Calu3 (cell line): ENCODE measurements at regions not wholly inside any gene's neighbourhood (a gene's known extent, or its start where the extent isn't known, plus 50 kb on each side); places are given as distances from the start of the nearest gene placed in this dataset.

ENCODE experiments used
- BruUV-seq: library from RNA; stranded (reverse); fragments of 400-500 nt; replicated peaks from 2 replicates; lab custom pipeline; 2021; lab: Mats Ljungman, UMichigan
- CTCF ChIA-PET: fragments of 300-600 bp; sonication (Branson Sonifier 250); formaldehyde crosslinking; loops from one replicate; lab custom pipeline; 2022; ENCODE audit warnings: antibody characterized with exemption; lab: Charles Lee
- DNase-seq: peaks from one replicate; pipeline ENCODE4 v3.0.0; 2022
- H3K27ac Mint-ChIP-seq: one replicate; pipeline ENCODE4 v1.8.0; 2022; ENCODE audit warnings: mixed read lengths; ENCODE audit not compliant: unreplicated experiment
- H3K27me3 Mint-ChIP-seq: one replicate; pipeline ENCODE4 v1.8.0; 2022; ENCODE audit warnings: mixed read lengths; ENCODE audit not compliant: unreplicated experiment
- H3K36me3 Mint-ChIP-seq: one replicate; pipeline ENCODE4 v1.8.0; 2022; ENCODE audit warnings: mild to moderate bottlenecking, moderate library complexity, mixed read lengths; ENCODE audit not compliant: insufficient read depth, unreplicated experiment
- H3K4me1 Mint-ChIP-seq: one replicate; pipeline ENCODE4 v1.8.0; 2022; ENCODE audit warnings: mild to moderate bottlenecking, low read depth, mixed read lengths; ENCODE audit not compliant: unreplicated experiment
- H3K4me3 Mint-ChIP-seq: one replicate; pipeline ENCODE4 v1.8.0; 2022; ENCODE audit warnings: mild to moderate bottlenecking, low read depth, moderate library complexity, mixed read lengths; ENCODE audit not compliant: unreplicated experiment
- H3K9me3 Mint-ChIP-seq: one replicate; pipeline ENCODE4 v1.8.0; 2022; ENCODE audit warnings: low read depth, mixed read lengths; ENCODE audit not compliant: unreplicated experiment
- intact Hi-C: fragments of 100-400 bp; cut with micrococcal nuclease; formaldehyde crosslinking; loops from one replicate; pipeline ENCODE4 v1.10.0; 2022; ENCODE audit not compliant: unreplicated experiment
- TF ChIP-seq, protein P1 (sequence below): fragments of 200-600 bp; IDR thresholded peaks from one replicate; pipeline ENCODE4 v1.8.0; 2022; ENCODE audit warnings: antibody characterized with exemption; ENCODE audit not compliant: unreplicated experiment

DNA sequence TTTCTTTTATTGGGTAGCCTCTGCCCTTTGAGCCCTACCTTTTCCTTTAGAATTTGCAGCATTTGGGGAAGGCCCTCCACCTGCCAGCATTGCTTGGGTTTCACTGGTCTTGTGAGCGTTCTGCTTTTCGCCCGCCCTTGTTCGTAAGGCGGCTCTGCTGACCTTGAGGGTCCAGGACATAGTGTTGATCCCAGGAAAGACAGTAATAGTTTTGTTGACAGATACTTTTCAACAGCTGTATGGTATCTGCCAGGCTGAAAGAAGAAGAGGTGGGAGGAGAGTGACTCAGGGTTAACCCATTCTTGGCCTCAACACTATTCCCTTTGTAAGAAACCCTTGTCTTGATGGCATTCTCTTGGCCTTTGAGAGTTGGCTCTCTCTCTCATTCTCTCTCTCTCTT lies 113.4 kb upstream of the SPAG17 start:
- peaks cover 7% of the 10 kb centered on the region for H3K9me3 Mint-ChIP-seq
- H3K4me1 Mint-ChIP-seq = no peaks in the 10 kb centered on the region
- TF ChIP-seq, protein P1, sequence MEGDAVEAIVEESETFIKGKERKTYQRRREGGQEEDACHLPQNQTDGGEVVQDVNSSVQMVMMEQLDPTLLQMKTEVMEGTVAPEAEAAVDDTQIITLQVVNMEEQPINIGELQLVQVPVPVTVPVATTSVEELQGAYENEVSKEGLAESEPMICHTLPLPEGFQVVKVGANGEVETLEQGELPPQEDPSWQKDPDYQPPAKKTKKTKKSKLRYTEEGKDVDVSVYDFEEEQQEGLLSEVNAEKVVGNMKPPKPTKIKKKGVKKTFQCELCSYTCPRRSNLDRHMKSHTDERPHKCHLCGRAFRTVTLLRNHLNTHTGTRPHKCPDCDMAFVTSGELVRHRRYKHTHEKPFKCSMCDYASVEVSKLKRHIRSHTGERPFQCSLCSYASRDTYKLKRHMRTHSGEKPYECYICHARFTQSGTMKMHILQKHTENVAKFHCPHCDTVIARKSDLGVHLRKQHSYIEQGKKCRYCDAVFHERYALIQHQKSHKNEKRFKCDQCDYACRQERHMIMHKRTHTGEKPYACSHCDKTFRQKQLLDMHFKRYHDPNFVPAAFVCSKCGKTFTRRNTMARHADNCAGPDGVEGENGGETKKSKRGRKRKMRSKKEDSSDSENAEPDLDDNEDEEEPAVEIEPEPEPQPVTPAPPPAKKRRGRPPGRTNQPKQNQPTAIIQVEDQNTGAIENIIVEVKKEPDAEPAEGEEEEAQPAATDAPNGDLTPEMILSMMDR = no peak
- no peaks in the 10 kb centered on the region for H3K36me3 Mint-ChIP-seq
- CTCF ChIA-PET = no interaction called here
- no peaks in the 10 kb centered on the region for H3K27me3 Mint-ChIP-seq
- no peak overlapping the region for H3K27ac Mint-ChIP-seq
- intact Hi-C loops = no loop called here
- BruUV-seq = no TSS peak
- no peak overlapping the region for H3K4me3 Mint-ChIP-seq
- no peak for DNase-seq

- CTCF ChIA-PET = no interaction called here
- H3K9me3 Mint-ChIP-seq = peaks cover 7% of the 10 kb centered on the region
- no peaks in the 10 kb centered on the region for H3K27me3 Mint-ChIP-seq
- BruUV-seq = no TSS peak
- no peak overlapping the region for H3K27ac Mint-ChIP-seq
- intact Hi-C loops = no loop called here
- no peak for DNase-seq
- H3K36me3 Mint-ChIP-seq = no peaks in the 10 kb centered on the region
- H3K4me3 Mint-ChIP-seq = no peak overlapping the region
- no peaks in the 10 kb centered on the region for H3K4me1 Mint-ChIP-seq
- TF ChIP-seq, protein P1 = no peak
These were observed 112.5 kb upstream of the SPAG17 start for GRCh38 chr1:118297521-118297920.

DNA sequence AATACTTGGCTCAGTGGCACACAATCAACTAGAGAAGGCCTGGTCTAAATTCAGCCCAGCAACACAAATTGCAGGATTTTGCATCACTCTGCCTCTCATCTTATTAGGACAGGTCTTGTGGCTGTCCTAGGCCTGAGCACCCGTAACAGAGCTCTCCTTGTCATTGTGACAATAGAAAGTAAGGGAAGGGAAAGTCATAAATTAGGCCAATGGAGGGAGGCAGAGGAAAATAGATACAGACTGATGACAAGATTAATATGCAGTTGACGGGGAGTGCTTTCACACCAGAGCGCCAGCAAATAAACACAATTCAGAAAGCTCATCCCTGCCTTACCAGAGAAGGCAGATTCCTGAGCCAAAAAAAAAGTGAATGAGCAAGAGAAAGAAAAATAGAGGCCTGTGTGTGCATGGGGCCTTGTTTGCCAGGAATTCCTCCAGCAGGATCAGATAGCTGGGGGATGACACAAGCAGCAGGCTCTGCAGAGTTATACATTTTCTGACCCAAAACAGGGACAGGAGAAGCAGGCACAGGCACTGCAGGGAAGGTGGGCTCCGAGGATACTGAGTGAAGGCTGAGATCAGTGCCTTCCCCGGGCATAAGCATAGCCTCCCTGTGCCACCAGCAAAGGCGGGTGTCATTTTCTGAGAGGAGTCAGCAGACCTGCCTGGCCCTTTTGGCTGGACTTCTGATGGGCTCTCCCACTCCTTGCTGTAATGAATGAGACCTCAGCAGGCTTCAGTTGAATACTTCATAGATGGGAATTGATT lies 110.0 kb upstream of the SPAG17 start:
- CTCF ChIA-PET = no interaction called here
- no peaks in the 10 kb centered on the region for H3K4me1 Mint-ChIP-seq
- no peaks in the 10 kb centered on the region for H3K36me3 Mint-ChIP-seq
- DNase-seq = no peak
- peaks cover 10% of the 10 kb centered on the region for H3K9me3 Mint-ChIP-seq
- intact Hi-C loops = no loop called here
- H3K27ac Mint-ChIP-seq = no peak overlapping the region
- no peaks in the 10 kb centered on the region for H3K27me3 Mint-ChIP-seq
- no peak overlapping the region for H3K4me3 Mint-ChIP-seq
- TF ChIP-seq, protein P1 = no peak
- BruUV-seq = no TSS peak

DNA sequence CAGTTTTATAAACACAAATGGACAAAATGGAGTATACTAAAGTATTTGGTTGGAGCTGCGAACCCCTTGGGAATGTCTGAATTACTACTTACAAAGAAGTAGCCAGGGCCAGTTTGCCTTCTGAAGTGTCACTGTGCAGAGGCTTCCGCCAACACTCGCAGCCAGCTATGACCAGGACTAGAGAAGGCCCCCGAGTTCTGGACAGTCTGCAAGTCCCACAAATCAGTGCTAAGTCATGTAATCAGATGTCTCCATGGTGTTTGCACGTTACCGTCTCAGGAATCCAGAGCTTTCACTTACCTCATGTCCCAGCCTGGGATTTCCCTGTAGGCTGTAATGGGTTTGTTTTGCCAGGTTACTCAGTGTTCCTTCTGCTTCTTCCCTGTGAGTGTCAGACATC lies 106.6 kb upstream of the SPAG17 start:
- intact Hi-C loops = no loop called here
- Mint-ChIP-seq H3K27me3 (no peaks in the 10 kb centered on the region), H3K9me3 (peaks cover 5% of the 10 kb centered on the region), H3K27ac (no peak overlapping the region), H3K4me3 (no peak overlapping the region), H3K4me1 (no peaks in the 10 kb centered on the region), H3K36me3 (no peaks in the 10 kb centered on the region)
- BruUV-seq = no TSS peak
- CTCF ChIA-PET = no interaction called here
- no peak for DNase-seq
- TF ChIP-seq, protein P1 = no peak
